ENCODE measurements at regions not wholly inside any gene's neighbourhood (a gene's known extent, or its start where the extent isn't known, plus 50 kb on each side); places are given as distances from the start of the nearest gene placed in this dataset.

GRCh38 chr1:38242506-38242905, 195.9 kb upstream of the POU3F1 start:
- TF ChIP-seq CTCF (IDR thresholded peaks at IDR 0.05) (no peak), POLR2A (IDR thresholded peaks at IDR 0.05) (no peak)

Measured in adrenal gland (tissue), 5 donors.